ENCODE measurements at regions not wholly inside any gene's neighbourhood (a gene's known extent, or its start where the extent isn't known, plus 50 kb on each side); places are given as distances from the start of the nearest gene placed in this dataset.

- no peaks in the 10 kb centered on the region for H3K36me3 Mint-ChIP-seq (ENCODE audit: low read depth)
- peaks cover 39% of the 10 kb centered on the region for H3K27me3 Mint-ChIP-seq
- DNase-seq (no peak), ATAC-seq (ENCODE audit: poor library complexity) (no peak)
- H3K4me3 Mint-ChIP-seq = no peak overlapping the region
- Histone ChIP-seq H3K4me3 (ENCODE audit: low read length) (no peak overlapping the region), H3K9me3 (ENCODE audit: control insufficient read depth in 1 of 2, insufficient read depth in 1 of 2, low read length in 2 of 2) (no peaks in the 10 kb centered on the region), H3K36me3 (ENCODE audit: insufficient read depth, low read length) (no peaks in the 10 kb centered on the region), H3K4me1 (ENCODE audit: insufficient read depth, low read length) (no peaks in the 10 kb centered on the region), H3K27ac (ENCODE audit: low read depth in 1 of 2, low read length in 2 of 2) (no peak overlapping the region), H3K27me3 (ENCODE audit: control insufficient read depth in 1 of 2, insufficient read depth in 2 of 2, low read length in 2 of 2) (peaks cover 5 to 6% of the 10 kb centered on the region in 2 experiments)
- intact Hi-C loops (cut with DNase I, micrococcal nuclease) = no loop called here
- ChIA-PET CTCF (no interaction called here), POLR2A (no interaction called here)
- peaks cover 6% of the 10 kb centered on the region for H3K9me3 Mint-ChIP-seq
- H3K4me1 Mint-ChIP-seq (ENCODE audit: low read depth) = no peaks in the 10 kb centered on the region
- H3K27ac Mint-ChIP-seq = no peak overlapping the region
- TF ChIP-seq CTCF (IDR thresholded peaks at IDR 0.05) = no peak
These were observed 49.9 kb upstream of the NIPBL start for GRCh38 chr5:36826694-36827093.

Data from CD4-positive, alpha-beta T cell (primary cell).